M059J (cell line): ENCODE measurements at regions not wholly inside any gene's neighbourhood (a gene's known extent, or its start where the extent isn't known, plus 50 kb on each side); places are given as distances from the start of the nearest gene placed in this dataset.
A peak's percentile ranks its signal among the peaks of the same experiment; 100 is the strongest.

Source experiments
- DNase-seq: peaks from one replicate; pipeline ENCODE4 v3.0.0-alpha.2; 2012; ENCODE audit warnings: low read depth

- no peak for DNase-seq
These were observed 167.3 kb upstream of the GRIN2B start for GRCh38 chr12:14148489-14149270.

GRCh38 chr12:14153803-14154202 is 172.4 kb upstream of the GRIN2B start:
- DNase-seq: no peak

GRCh38 chr12:14156606-14157005 is 175.2 kb upstream of the GRIN2B start:
- DNase-seq: no peak

- DNase-seq: no peak
These were observed 175.8 kb upstream of the GRIN2B start for GRCh38 chr12:14157088-14157747.

- DNase-seq: no peak
These were observed 182.9 kb upstream of the GRIN2B start for GRCh38 chr12:14164266-14164665.

- DNase-seq: peak; percentile 50
These were observed 185.7 kb upstream of the GRIN2B start for GRCh38 chr12:14167005-14167628.

- DNase-seq: no peak
These were observed 187.9 kb upstream of the GRIN2B start for GRCh38 chr12:14169281-14169680.

GRCh38 chr12:14171106-14171505 is 189.7 kb upstream of the GRIN2B start:
- no peak for DNase-seq

GRCh38 chr12:14175206-14175605 is 190.3 kb upstream of the ATF7IP start:
- DNase-seq: no peak

- DNase-seq: peak; percentile 47
These were observed 179.9 kb upstream of the ATF7IP start for GRCh38 chr12:14185427-14186192.

- no peak for DNase-seq
These were observed 179.3 kb upstream of the ATF7IP start for GRCh38 chr12:14186193-14186502.

GRCh38 chr12:14187002-14187401 is 178.5 kb upstream of the ATF7IP start:
- DNase-seq: no peak

GRCh38 chr12:14187966-14188365 is 177.5 kb upstream of the ATF7IP start:
- DNase-seq: no peak

GRCh38 chr12:14188744-14189143 is 176.7 kb upstream of the ATF7IP start:
- no peak for DNase-seq

GRCh38 chr12:14190694-14191093 is 174.8 kb upstream of the ATF7IP start:
- DNase-seq: peak; percentile 9

- no peak for DNase-seq
These were observed 173.9 kb upstream of the ATF7IP start for GRCh38 chr12:14191612-14192011.

GRCh38 chr12:14193639-14194038 is 171.8 kb upstream of the ATF7IP start:
- no peak for DNase-seq

GRCh38 chr12:14194572-14194971 is 170.9 kb upstream of the ATF7IP start:
- no peak for DNase-seq

- DNase-seq: no peak
These were observed 165.9 kb upstream of the ATF7IP start for GRCh38 chr12:14199455-14200198.

GRCh38 chr12:14200598-14200997 is 164.9 kb upstream of the ATF7IP start:
- no peak for DNase-seq

- no peak for DNase-seq
These were observed 164.2 kb upstream of the ATF7IP start for GRCh38 chr12:14201291-14201690.
